HepG2 (cell line): ENCODE measurements at regions not wholly inside any gene's neighbourhood (a gene's known extent, or its start where the extent isn't known, plus 50 kb on each side); places are given as distances from the start of the nearest gene placed in this dataset.

Experiments
- POGK ChIP-seq: sonication (generic); formaldehyde crosslinking; conservative IDR thresholded peaks from 2 replicates; pipeline ENCODE4 v1.8.0; 2022; ENCODE audit warnings: mild to moderate bottlenecking, moderate library complexity, missing genetic modification reagents
- TBP ChIP-seq: sonication (generic); formaldehyde crosslinking; IDR thresholded peaks from 2 replicates; pipeline ENCODE4 v1.5.0; 2020; ENCODE audit warnings: missing genetic modification reagents
- ZNF224 ChIP-seq: sonication (generic); formaldehyde crosslinking; IDR thresholded peaks from 2 replicates; pipeline ENCODE4 v1.5.0; 2020; ENCODE audit warnings: mild to moderate bottlenecking, missing genetic modification reagents
- ZNF501 ChIP-seq: sonication (generic); formaldehyde crosslinking; IDR thresholded peaks from 2 replicates; pipeline ENCODE4 v1.5.1; 2020; ENCODE audit warnings: mild to moderate bottlenecking, moderate library complexity, missing genetic modification reagents
- TF ChIP-seq, protein P1 (sequence below): sonication (generic); formaldehyde crosslinking; IDR thresholded peaks from 2 replicates; pipeline ENCODE4 v1.5.0; 2020; ENCODE audit warnings: mild to moderate bottlenecking, missing genetic modification reagents, borderline replicate concordance
- TF ChIP-seq, protein P2 (sequence below): sonication (generic); formaldehyde crosslinking; IDR thresholded peaks from 2 replicates; pipeline ENCODE4 v1.5.0; 2020; ENCODE audit warnings: mild to moderate bottlenecking, low read depth, missing genetic modification reagents, borderline replicate concordance
- TF ChIP-seq, protein P3 (sequence below): sonication (generic); formaldehyde crosslinking; IDR thresholded peaks from 2 replicates; pipeline ENCODE4 v1.5.0; 2020; ENCODE audit warnings: missing genetic modification reagents

GRCh38 chr13:22505489-22505888, 675.3 kb upstream of the SGCG start (continued):
- TF ChIP-seq, protein P1, sequence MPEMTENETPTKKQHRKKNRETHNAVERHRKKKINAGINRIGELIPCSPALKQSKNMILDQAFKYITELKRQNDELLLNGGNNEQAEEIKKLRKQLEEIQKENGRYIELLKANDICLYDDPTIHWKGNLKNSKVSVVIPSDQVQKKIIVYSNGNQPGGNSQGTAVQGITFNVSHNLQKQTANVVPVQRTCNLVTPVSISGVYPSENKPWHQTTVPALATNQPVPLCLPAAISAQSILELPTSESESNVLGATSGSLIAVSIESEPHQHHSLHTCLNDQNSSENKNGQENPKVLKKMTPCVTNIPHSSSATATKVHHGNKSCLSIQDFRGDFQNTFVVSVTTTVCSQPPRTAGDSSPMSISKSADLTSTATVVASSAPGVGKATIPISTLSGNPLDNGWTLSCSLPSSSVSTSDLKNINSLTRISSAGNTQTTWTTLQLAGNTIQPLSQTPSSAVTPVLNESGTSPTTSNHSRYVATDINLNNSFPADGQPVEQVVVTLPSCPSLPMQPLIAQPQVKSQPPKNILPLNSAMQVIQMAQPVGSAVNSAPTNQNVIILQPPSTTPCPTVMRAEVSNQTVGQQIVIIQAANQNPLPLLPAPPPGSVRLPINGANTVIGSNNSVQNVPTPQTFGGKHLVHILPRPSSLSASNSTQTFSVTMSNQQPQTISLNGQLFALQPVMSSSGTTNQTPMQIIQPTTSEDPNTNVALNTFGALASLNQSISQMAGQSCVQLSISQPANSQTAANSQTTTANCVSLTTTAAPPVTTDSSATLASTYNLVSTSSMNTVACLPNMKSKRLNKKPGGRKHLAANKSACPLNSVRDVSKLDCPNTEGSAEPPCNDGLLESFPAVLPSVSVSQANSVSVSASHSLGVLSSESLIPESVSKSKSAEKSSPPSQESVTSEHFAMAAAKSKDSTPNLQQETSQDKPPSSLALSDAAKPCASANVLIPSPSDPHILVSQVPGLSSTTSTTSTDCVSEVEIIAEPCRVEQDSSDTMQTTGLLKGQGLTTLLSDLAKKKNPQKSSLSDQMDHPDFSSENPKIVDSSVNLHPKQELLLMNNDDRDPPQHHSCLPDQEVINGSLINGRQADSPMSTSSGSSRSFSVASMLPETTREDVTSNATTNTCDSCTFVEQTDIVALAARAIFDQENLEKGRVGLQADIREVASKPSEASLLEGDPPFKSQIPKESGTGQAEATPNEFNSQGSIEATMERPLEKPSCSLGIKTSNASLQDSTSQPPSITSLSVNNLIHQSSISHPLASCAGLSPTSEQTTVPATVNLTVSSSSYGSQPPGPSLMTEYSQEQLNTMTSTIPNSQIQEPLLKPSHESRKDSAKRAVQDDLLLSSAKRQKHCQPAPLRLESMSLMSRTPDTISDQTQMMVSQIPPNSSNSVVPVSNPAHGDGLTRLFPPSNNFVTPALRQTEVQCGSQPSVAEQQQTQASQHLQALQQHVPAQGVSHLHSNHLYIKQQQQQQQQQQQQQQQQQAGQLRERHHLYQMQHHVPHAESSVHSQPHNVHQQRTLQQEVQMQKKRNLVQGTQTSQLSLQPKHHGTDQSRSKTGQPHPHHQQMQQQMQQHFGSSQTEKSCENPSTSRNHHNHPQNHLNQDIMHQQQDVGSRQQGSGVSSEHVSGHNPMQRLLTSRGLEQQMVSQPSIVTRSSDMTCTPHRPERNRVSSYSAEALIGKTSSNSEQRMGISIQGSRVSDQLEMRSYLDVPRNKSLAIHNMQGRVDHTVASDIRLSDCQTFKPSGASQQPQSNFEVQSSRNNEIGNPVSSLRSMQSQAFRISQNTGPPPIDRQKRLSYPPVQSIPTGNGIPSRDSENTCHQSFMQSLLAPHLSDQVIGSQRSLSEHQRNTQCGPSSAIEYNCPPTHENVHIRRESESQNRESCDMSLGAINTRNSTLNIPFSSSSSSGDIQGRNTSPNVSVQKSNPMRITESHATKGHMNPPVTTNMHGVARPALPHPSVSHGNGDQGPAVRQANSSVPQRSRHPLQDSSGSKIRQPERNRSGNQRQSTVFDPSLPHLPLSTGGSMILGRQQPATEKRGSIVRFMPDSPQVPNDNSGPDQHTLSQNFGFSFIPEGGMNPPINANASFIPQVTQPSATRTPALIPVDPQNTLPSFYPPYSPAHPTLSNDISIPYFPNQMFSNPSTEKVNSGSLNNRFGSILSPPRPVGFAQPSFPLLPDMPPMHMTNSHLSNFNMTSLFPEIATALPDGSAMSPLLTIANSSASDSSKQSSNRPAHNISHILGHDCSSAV (CRISPR knock-in tag), result no peak
- no peak for TF ChIP-seq ZNF224 (CRISPR knock-in tag)
- TF ChIP-seq TBP (CRISPR knock-in tag), result no peak
- no peak for TF ChIP-seq ZNF501
- TF ChIP-seq, protein P2, sequence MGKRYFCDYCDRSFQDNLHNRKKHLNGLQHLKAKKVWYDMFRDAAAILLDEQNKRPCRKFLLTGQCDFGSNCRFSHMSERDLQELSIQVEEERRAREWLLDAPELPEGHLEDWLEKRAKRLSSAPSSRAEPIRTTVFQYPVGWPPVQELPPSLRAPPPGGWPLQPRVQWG (CRISPR knock-in tag), result no peak
- TF ChIP-seq, protein P3, sequence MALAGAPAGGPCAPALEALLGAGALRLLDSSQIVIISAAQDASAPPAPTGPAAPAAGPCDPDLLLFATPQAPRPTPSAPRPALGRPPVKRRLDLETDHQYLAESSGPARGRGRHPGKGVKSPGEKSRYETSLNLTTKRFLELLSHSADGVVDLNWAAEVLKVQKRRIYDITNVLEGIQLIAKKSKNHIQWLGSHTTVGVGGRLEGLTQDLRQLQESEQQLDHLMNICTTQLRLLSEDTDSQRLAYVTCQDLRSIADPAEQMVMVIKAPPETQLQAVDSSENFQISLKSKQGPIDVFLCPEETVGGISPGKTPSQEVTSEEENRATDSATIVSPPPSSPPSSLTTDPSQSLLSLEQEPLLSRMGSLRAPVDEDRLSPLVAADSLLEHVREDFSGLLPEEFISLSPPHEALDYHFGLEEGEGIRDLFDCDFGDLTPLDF, result no peak
- no peak for TF ChIP-seq POGK (CRISPR knock-in tag)
- TF ChIP-seq, all 625 proteins: peak for 0
